Glutamatergic neuron (in vitro differentiated cells): ENCODE measurements at regions not wholly inside any gene's neighbourhood (a gene's known extent, or its start where the extent isn't known, plus 50 kb on each side); places are given as distances from the start of the nearest gene placed in this dataset.

Experiments
- DNase-seq: peaks from one replicate; pipeline ENCODE4 v3.0.0; 2022
- H3K27ac Mint-ChIP-seq: one replicate; pipeline ENCODE4 v1.8.0; 2020; ENCODE audit warnings: mild to moderate bottlenecking, mixed read lengths, inconsistent platforms; ENCODE audit not compliant: unreplicated experiment
- H3K27me3 Mint-ChIP-seq: one replicate; pipeline ENCODE4 v1.8.0; 2020; ENCODE audit warnings: mild to moderate bottlenecking, moderate library complexity, mixed read lengths, inconsistent platforms; ENCODE audit not compliant: unreplicated experiment
- H3K36me3 Mint-ChIP-seq: one replicate; pipeline ENCODE4 v1.8.0; 2020; ENCODE audit warnings: mild to moderate bottlenecking, mixed read lengths, inconsistent platforms; ENCODE audit not compliant: unreplicated experiment
- H3K4me1 Mint-ChIP-seq: one replicate; pipeline ENCODE4 v1.8.0; 2020; ENCODE audit warnings: mild to moderate bottlenecking, low read depth, mixed read lengths, inconsistent platforms; ENCODE audit not compliant: unreplicated experiment
- H3K4me3 Mint-ChIP-seq: one replicate; pipeline ENCODE4 v1.8.0; 2020; ENCODE audit warnings: mild to moderate bottlenecking, mixed read lengths, inconsistent platforms; ENCODE audit not compliant: unreplicated experiment
- H3K9me3 Mint-ChIP-seq: one replicate; pipeline ENCODE4 v1.8.0; 2020; ENCODE audit warnings: mild to moderate bottlenecking, moderate library complexity, mixed read lengths, inconsistent platforms; ENCODE audit not compliant: unreplicated experiment
- TF ChIP-seq, protein P1 (sequence below): fragments of 200-600 bp; sonication (generic); IDR thresholded peaks from one replicate; pipeline ENCODE4 v1.5.0; 2021; ENCODE audit not compliant: partially characterized antibody, unreplicated experiment

DNA sequence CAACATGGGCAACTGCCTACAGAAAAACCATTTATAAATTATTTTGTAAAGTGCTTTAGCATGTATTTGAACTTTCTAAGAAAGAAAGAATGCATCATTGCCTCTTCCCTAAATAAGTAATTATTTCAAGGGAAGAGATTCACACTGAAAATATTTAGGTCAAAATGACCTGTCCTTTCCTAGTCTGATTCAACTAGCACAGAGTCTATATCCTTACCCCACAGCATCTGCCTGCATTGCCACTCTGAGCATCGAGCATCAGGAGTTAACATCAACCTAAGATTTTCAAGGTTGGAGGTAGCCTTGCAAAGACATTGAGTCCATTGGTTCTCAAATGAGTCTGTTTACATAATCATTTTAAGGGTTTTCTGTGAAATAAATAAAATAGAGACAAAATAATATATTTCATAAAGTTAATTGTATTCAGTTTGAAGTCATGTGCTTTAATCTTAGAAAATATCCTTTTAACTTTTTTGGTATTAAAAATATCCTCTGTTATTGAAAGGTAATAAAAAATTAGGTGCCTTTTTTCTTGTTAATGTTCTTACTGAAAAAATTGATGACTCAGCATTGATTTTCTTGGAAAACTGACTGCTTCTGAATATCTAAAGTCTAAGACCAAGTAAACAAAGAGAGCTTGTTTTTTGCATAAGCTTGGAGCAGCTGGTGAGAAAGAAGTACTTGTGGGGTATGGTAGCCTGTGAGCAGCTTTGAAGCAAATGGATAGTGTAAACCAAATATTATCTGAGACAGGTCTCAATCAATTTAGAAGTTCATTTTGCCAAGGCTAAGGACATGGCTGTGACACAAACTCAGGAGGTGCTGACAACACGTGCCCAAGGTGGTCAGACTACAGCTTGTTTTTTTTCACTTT lies 269.0 kb upstream of the CLEC14A start:
- H3K4me1 Mint-ChIP-seq, result peaks cover 3% of the 10 kb centered on the region
- no peaks in the 10 kb centered on the region for H3K9me3 Mint-ChIP-seq
- DNase-seq, result no peak
- no peak overlapping the region for H3K27ac Mint-ChIP-seq
- H3K27me3 Mint-ChIP-seq, result no peaks in the 10 kb centered on the region
- no peak overlapping the region for H3K4me3 Mint-ChIP-seq
- no peaks in the 10 kb centered on the region for H3K36me3 Mint-ChIP-seq
- TF ChIP-seq, protein P1, sequence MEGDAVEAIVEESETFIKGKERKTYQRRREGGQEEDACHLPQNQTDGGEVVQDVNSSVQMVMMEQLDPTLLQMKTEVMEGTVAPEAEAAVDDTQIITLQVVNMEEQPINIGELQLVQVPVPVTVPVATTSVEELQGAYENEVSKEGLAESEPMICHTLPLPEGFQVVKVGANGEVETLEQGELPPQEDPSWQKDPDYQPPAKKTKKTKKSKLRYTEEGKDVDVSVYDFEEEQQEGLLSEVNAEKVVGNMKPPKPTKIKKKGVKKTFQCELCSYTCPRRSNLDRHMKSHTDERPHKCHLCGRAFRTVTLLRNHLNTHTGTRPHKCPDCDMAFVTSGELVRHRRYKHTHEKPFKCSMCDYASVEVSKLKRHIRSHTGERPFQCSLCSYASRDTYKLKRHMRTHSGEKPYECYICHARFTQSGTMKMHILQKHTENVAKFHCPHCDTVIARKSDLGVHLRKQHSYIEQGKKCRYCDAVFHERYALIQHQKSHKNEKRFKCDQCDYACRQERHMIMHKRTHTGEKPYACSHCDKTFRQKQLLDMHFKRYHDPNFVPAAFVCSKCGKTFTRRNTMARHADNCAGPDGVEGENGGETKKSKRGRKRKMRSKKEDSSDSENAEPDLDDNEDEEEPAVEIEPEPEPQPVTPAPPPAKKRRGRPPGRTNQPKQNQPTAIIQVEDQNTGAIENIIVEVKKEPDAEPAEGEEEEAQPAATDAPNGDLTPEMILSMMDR, result no peak

DNA sequence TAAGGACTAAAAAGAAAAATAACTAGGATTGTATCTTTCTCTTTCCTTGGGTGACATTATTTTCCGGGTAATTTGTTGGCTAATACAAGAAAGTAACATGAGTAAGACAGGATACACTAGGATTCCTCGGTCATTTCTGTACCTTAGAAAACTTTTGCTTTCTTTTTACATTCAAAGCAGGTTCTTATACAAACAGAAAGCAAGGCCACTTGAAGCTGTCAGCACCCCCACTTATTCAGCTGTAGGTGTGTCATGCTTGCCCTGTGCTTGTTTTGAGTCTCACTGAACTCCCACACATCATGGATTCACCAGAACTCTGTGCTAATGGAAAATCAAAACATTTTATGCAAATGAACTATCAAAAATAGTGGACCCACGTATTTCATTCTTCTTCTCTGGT lies 266.8 kb upstream of the CLEC14A start:
- Mint-ChIP-seq H3K27ac (no peak overlapping the region), H3K9me3 (no peaks in the 10 kb centered on the region), H3K4me1 (peaks cover 3% of the 10 kb centered on the region), H3K27me3 (no peaks in the 10 kb centered on the region), H3K36me3 (no peaks in the 10 kb centered on the region), H3K4me3 (no peak overlapping the region)
- TF ChIP-seq, protein P1, result no peak
- no peak for DNase-seq

DNA sequence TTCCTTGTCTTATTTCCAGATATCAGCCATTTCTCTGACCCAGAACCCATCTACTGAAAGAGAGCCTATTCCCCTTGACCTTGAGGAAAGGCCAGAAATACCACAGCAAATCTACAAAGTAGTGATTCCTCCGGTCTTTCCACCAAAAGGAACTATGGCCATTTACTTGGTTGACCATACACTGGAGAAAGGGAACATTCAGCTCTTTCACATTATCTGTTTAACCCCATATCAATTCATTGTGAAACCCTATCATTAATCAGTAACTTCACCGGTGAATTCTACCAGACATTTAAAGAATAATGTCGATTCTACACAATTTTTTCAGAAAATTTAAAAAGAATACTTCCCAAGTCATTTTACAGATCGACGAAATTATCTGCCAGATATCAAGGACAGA lies 265.7 kb upstream of the CLEC14A start:
- Mint-ChIP-seq H3K27me3 (no peaks in the 10 kb centered on the region), H3K27ac (no peak overlapping the region), H3K4me3 (no peak overlapping the region), H3K9me3 (no peaks in the 10 kb centered on the region), H3K4me1 (peaks cover 3% of the 10 kb centered on the region), H3K36me3 (no peaks in the 10 kb centered on the region)
- TF ChIP-seq, protein P1, result no peak
- no peak for DNase-seq

DNA sequence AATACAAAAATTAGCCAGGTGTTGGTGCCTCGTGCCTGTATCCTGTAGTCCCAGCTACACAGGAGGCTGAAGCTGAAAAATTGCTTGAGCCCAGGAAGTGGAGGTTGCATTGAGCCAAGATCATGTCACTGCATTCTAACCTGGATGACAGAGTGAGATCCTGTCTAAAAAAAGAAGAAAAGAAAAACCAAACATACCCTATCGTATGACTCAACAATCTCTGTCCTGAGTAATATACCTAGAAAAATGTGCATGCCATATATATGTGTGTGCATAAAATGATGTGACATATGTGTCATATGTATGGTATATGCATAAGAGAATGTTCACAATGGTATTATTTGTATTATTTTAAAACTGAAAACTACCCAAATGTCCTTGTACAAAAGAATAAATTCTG lies 261.5 kb upstream of the CLEC14A start:
- Mint-ChIP-seq H3K36me3 (no peaks in the 10 kb centered on the region), H3K27ac (no peak overlapping the region), H3K4me1 (no peaks in the 10 kb centered on the region), H3K4me3 (no peak overlapping the region), H3K27me3 (no peaks in the 10 kb centered on the region), H3K9me3 (no peaks in the 10 kb centered on the region)
- TF ChIP-seq, protein P1, result no peak
- DNase-seq, result no peak

DNA sequence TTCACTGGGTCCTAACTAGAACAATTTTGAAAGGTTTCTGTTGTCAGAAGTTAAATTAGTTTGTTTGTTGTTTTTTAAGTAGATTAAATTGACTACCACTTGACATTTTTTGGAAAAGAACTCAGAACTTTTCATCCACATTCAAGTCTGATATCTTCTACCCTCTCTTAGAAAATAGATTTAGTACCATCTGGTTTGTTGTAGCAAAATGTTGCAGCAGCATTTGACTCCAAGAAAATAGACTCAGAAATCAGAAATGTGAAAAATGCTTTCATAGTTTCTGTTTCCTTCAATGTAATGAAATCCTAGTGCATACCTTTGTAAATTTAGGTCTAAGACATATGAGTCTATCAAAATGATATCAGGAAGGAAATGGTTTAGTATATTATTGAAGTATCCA lies 256.3 kb upstream of the CLEC14A start:
- H3K4me3 Mint-ChIP-seq, result no peak overlapping the region
- TF ChIP-seq, protein P1, result no peak
- H3K27me3 Mint-ChIP-seq, result peaks cover 1% of the 10 kb centered on the region
- H3K27ac Mint-ChIP-seq, result no peak overlapping the region
- DNase-seq, result no peak
- no peaks in the 10 kb centered on the region for H3K36me3 Mint-ChIP-seq
- H3K9me3 Mint-ChIP-seq, result no peaks in the 10 kb centered on the region
- no peaks in the 10 kb centered on the region for H3K4me1 Mint-ChIP-seq
